ENCODE measurements at regions not wholly inside any gene's neighbourhood (a gene's known extent, or its start where the extent isn't known, plus 50 kb on each side); places are given as distances from the start of the nearest gene placed in this dataset.

GRCh38 chr10:106446920-106447319 lies 717.6 kb downstream of the SORCS1 start:
- TF ChIP-seq TCF7L2 (IDR thresholded peaks at IDR 0.05; ENCODE audit: low read depth, low read length) (no peak), POLR2AphosphoS5 (IDR thresholded peaks at IDR 0.05; ENCODE audit: low read depth, low read length) (no peak), REST (IDR thresholded peaks at IDR 0.05; ENCODE audit: insufficient read depth in 1 of 2, low read depth in 2 of 2, low read length in 1 of 2) (no peak), CTCF (IDR thresholded peaks at IDR 0.05) (no peak), SIN3A (IDR thresholded peaks at IDR 0.05; ENCODE audit: borderline replicate concordance, insufficient read depth, low read depth, low read length) (no peak)
- H3K27ac ChIP-seq (ENCODE audit: low read length), result no peak overlapping the region
- DNase-seq (ENCODE audit: low read depth, low spot score) (no peak), ATAC-seq (no peak)
- H3K4me1 ChIP-seq (ENCODE audit: control insufficient read depth, insufficient read depth, low read length), result no peaks in the 10 kb centered on the region
- intact Hi-C loops (cut with micrococcal nuclease; ENCODE audit: unreplicated experiment), result no loop called here
- no peaks in the 10 kb centered on the region for H3K27me3 ChIP-seq (ENCODE audit: control insufficient read depth, insufficient read depth, low read length)
- H3K4me3 ChIP-seq (ENCODE audit: low read depth in 2 of 2, low read length in 2 of 2), result no peak overlapping the region
- ChIA-PET POLR2A (no interaction called here), CTCF (no interaction called here)
- H3K36me3 ChIP-seq (ENCODE audit: control insufficient read depth, insufficient read depth, low read length), result no peaks in the 10 kb centered on the region
- no peaks in the 10 kb centered on the region for H3K9me3 ChIP-seq (ENCODE audit: control insufficient read depth, insufficient read depth, low read depth, low read length)
- BruUV-seq (replicated peaks), result no TSS peak
- in situ Hi-C loops (cut with HindIII; ENCODE audit: low pct_unique_long_range_greater_than_20kb, low sequenced_read_pairs), result no loop called here

GRCh38 chr10:106442223-106442622 lies 722.3 kb downstream of the SORCS1 start:
- Histone ChIP-seq H3K4me1 (ENCODE audit: control insufficient read depth, insufficient read depth, low read length) (no peaks in the 10 kb centered on the region), H3K9me3 (ENCODE audit: control insufficient read depth, insufficient read depth, low read depth, low read length) (no peaks in the 10 kb centered on the region), H3K4me3 (ENCODE audit: low read depth in 2 of 2, low read length in 2 of 2) (no peak overlapping the region), H3K27me3 (ENCODE audit: control insufficient read depth, insufficient read depth, low read length) (no peaks in the 10 kb centered on the region), H3K36me3 (ENCODE audit: control insufficient read depth, insufficient read depth, low read length) (no peaks in the 10 kb centered on the region), H3K27ac (ENCODE audit: low read length) (no peak overlapping the region)
- no TSS peak for BruUV-seq (replicated peaks)
- CTCF ChIA-PET, result no interaction called here
- ATAC-seq (no peak), DNase-seq (ENCODE audit: low read depth, low spot score) (no peak)
- POLR2A ChIA-PET, result no interaction called here
- in situ Hi-C loops (cut with HindIII; ENCODE audit: low pct_unique_long_range_greater_than_20kb, low sequenced_read_pairs) (no loop called here), intact Hi-C loops (cut with micrococcal nuclease; ENCODE audit: unreplicated experiment) (no loop called here)
- TF ChIP-seq TCF7L2 (IDR thresholded peaks at IDR 0.05; ENCODE audit: low read depth, low read length) (no peak), SIN3A (IDR thresholded peaks at IDR 0.05; ENCODE audit: borderline replicate concordance, insufficient read depth, low read depth, low read length) (no peak), CTCF (IDR thresholded peaks at IDR 0.05) (no peak), REST (IDR thresholded peaks at IDR 0.05; ENCODE audit: insufficient read depth in 1 of 2, low read depth in 2 of 2, low read length in 1 of 2) (no peak), POLR2AphosphoS5 (IDR thresholded peaks at IDR 0.05; ENCODE audit: low read depth, low read length) (no peak)

Measured in Panc1 (cell line).